ENCODE measurements at regions not wholly inside any gene's neighbourhood (a gene's known extent, or its start where the extent isn't known, plus 50 kb on each side); places are given as distances from the start of the nearest gene placed in this dataset.

DNA sequence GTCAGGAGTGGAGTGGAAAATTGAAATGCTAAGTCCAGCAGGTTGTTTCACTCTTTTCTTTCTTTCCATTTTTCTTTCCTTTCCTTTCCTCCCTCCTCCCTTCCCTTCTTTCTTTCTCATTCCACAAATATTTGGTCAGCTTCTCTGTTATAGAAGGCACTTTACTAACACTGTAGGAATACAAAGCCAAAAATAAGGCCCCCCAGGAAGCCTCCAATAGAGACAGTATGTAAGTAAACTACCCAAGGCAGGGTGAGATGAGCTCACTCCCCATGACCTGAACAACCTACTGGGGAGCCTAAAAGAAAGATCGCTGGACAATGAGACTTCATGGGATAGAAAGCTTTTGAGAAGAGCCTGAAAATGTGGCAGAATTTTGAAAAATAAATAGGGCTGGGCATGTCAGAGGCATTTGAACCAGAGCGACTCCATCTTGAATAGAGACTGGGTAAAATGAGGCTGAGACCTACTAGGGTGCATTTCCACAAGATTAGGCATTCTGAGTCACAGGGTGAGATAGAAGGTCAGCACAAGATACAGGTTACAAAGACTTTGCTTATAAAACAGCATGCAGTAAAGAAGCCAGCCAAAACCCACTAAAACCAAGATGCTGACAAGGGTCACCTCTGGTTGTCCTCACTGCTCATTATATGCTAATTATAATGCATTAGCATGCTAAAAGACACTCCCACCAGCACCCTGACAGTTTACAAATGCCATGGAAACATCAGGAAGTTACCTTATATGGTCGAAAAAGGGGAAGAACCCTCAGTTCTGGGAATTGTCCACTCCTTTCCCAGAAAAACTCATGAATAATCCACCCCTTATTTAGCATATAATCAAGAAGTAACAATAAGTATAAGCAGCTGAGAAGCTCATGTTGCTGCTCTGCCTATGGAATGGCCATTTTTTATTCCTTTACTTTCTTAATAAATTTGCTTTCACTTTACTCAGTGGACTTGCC lies 158.9 kb upstream of the EGFLAM start:
- DNase-seq, result no peak

GRCh38 chr5:38094889-38095288 lies 163.5 kb upstream of the EGFLAM start:
- DNase-seq, result no peak

DNA sequence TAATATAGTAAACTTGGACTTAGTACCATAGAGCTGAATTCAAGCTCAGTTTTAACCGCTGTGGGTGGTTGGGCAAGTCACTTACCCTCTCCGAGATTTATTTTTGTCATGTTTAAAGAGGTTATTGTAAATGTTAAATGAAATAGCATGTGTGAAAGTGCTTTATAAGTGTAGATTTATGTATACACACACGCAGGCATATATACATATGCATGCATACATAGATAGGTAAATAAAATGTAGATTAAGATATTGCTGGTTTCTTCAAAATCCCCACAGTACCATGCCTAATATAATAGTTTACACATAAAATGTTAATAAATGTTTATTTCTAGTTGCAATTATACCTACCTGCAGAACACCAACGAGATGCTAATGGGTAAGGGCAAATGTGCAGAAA lies 164.5 kb upstream of the EGFLAM start:
- DNase-seq, result no peak

DNA sequence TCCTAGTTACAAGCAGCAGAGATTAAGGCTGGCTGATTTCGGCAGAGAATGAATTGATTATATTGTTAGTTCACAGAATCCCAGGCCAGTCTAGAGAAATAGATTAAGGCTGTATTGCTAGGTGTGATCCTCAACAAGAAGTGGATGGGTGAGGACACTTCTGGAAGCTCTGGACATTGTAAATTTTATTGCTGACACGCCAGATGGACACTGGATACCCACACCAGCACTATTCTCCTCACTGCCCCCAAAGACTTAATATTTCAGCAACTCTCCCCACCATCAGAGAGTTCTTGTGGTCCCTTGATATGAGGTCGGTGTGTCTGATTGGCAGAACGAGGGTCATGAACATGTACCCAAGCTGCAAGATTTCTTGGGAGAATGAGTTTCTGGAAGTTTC lies 171.6 kb upstream of the EGFLAM start:
- DNase-seq, result no peak

DNA sequence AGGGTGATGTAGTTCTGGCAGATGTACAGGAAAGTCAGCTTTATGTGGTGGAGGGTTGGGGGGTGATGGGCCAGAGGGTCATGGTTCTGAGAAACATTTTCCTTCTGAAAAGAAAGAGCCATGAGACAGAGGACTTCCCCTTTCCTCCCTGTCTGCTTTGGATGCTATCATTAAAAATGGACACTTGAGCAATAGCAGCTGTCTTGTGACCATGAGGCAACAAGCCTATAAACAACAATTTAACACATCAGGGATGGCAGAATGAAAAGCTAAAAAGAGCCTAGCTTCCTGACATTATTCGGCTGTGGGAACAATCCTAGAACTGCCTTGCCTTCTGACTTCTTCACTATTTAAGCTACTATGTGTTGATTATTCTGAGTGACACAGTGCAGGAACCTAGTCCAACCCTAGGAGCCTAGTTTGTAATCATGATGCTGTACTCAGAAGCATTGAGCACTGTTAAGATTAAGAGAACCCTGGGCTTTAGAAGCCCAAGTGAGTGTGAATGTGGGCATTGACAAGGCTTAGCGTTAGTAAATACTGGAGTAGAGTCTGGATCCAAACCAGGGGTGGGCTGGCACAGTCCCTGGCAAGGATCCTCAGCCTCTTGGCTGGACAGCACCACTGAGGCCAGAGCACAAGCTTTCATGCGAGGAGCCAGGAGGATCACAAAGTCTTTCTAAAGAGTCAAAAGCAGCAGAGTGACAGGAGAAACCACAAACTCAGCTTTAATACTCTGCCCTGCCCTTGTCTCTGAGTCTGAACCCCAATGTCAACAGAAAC lies 178.5 kb upstream of the EGFLAM start:
- no peak for DNase-seq

- DNase-seq, result no peak
Observed at GRCh38 chr5:38078161-38078560, 180.2 kb upstream of the EGFLAM start.

GRCh38 chr5:38077652-38078051 lies 180.7 kb upstream of the EGFLAM start:
- DNase-seq, result no peak

GRCh38 chr5:38071831-38072694 lies 186.3 kb upstream of the EGFLAM start:
- no peak for DNase-seq

- no peak for DNase-seq
Observed at GRCh38 chr5:38070304-38070950, 187.9 kb upstream of the EGFLAM start.

DNA sequence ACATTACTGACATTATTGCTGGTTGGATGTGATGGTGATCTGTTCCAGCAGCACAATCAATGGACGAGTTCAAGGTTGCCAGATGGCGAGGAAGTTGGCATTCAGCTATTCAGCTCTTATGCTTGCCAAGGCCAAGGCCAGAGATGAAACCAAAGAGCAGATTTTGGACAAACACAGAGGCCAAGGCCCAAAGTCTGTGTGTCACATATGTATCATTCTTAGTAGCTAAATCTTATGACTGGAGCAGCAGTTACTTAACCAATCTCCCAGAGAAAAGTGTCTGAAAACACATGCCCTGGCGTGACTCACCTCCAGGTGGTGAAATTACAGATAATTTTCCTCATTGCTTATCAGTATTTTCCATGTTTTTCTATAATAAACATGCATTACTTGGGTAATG lies 189.0 kb upstream of the EGFLAM start:
- no peak for DNase-seq

DNA sequence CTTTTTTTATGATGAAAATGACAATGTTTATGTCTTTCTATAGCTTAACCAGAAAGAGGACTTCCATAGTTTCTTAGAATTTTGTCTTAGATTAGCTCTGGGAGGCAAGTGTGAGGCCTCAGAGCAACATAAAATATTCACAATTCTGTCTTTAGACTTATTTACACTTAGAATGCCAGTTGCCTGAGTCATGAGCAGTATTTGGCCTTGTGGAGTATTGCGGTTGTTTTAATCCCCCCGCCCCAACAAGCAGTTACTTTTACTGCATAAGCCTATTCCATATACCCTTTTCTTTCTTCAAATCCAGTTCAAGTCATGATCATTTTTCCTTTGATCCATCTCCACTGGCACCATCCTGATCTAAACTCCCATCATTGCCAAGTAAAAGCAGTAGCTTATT lies 198.0 kb upstream of the EGFLAM start:
- DNase-seq, result no peak

DNA sequence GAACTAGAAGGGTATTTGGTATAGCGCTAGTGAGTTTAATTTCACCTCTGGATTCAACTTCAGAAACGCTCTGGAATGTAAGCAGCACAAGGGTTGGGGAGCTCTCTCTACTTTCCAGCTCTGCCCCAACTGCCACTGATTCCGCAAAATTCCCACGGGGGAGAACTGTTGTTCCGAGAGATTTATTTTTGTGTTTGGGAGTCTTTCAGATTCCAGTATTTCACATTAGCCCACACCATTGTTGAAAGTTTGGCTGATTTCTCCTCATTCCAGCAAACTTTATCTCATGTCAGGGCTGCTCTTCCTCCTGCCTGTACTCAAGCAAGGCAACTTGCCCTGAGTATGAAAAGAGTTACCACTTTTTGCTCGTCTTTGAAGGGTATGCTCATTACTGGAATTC lies 198.5 kb upstream of the EGFLAM start:
- no peak for DNase-seq

DNA sequence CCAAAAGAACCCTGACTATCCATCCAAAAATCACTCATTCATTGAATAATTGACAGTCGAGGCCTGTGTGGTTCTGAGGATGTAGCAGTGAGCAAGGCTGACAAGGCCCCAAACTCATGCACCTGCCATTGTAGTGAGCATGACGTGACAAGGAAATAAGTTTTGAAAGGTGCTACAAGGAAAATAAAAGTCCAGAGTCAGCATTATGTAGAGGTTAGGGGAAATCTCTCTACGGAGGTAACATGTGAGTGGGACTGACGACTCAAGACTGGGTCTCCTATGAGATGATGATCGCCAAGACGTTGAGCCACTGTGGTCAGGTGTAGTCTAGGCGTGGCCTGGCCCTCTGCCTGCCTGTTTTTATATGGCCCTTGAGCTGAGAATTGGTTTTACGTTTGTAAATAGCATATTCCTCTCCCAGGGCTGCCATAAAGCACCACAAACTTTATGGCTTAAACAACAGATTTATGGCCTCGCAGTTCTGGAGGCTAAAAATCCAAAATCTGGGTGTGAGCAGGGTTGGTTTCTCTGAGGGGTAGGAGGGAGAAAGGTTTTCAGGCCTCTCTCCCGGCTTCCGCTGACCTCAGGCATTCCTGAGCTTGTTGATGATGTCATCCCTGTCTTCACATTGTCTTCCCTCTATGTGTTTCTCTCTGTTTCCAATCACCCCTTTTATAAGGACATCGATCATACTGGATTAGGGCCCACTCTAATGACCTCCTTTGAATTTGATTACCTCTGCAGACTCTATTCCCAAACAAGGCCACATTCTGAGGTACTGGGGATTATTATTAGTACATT lies 206.4 kb upstream of the EGFLAM start:
- no peak for DNase-seq

DNA sequence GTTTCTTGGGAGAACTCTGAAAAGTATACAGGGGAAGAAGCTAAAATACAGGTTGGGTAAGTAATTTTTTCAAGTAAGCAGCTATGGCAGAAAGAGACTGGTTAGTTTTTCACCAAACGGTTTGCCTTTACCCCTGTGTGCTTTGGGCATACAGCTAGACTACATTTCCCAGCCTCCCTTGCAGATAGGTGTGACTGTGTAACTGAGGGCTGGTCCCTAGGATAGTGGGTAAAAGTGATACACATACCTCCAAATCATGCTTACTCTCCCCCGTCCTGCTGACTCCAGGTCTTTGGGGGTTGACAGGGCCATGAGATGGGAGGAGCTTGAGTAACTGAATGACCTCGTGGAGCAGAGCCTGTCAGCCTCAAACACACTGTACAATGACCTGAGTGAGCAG lies 208.6 kb upstream of the GDNF start:
- DNase-seq, result no peak

DNA sequence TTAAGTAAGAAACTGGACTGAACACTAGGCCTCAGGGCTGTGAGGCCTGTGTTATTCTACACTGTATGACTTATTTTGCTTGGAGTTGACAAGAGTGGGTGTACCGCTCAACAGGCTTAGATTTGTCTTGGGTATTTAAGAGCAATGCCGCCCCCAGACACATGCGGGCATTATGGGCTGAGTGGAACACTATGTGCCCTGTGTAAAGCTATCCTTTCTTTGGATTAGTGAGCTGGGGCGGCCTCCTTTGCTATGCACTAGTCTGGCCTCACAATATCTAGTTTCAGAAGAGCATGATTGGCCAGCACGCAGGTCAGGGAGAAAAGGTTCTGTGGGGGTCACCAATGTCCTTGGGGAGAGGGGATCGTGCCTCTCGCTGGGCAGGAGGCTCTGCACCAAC lies 206.3 kb upstream of the GDNF start:
- DNase-seq, result no peak

DNA sequence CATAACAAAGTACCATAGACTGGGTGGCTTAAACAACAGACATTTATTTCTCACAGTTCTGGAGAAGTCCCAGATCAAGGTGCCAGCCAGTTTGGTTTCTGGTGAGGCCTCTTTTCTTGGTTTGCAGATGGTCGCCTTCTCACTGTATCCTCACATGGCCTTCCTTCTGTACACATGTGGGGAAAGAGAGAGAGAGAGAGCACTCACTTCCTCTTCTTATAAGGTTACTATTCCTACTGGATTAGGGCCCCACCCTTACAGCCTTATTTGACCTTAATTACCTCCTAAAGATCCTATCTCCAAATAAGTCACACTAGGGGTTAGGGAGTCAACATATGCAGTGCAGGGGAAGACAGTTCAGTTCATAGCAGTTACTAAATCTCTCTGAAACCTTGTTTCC lies 205.6 kb upstream of the GDNF start:
- no peak for DNase-seq

- DNase-seq, result no peak
Observed at GRCh38 chr5:38039826-38040225, 200.0 kb upstream of the GDNF start.

GRCh38 chr5:38039091-38039490 lies 199.2 kb upstream of the GDNF start:
- no peak for DNase-seq

GRCh38 chr5:38036765-38037164 lies 196.9 kb upstream of the GDNF start:
- DNase-seq, result no peak

- DNase-seq, result no peak
Observed at GRCh38 chr5:38032149-38032548, 192.3 kb upstream of the GDNF start.

GRCh38 chr5:38031304-38031703 lies 191.5 kb upstream of the GDNF start:
- no peak for DNase-seq
